Activated CD8-positive, alpha-beta memory T cell treated with anti-CD3 and anti-CD28 coated beads, Interleukin-2, amount 10 ng/mL, durations not matched to agents 7 days and 5 days (primary cell): ENCODE measurements at regions not wholly inside any gene's neighbourhood (a gene's known extent, or its start where the extent isn't known, plus 50 kb on each side); places are given as distances from the start of the nearest gene placed in this dataset. TPM values are rescaled to one million over a fixed set of nuclear protein-coding genes. Genes with fewer than 3 reads are reported as not detected.

Experiments used
- ATAC-seq: fragments of 150-1000 bp; cut with Tn5 transposase; one replicate; pipeline ENCODE4 v1.10.0; 2021; ENCODE audit warnings: moderate library complexity
- CTCF ChIA-PET: fragments of 350-600 bp; sonication (Branson Sonifier 250); formaldehyde crosslinking; loops from one replicate; lab custom pipeline; 2021; ENCODE audit warnings: antibody characterized with exemption; lab: Charles Lee
- DNase-seq: peaks from one replicate; pipeline ENCODE4 v3.0.0-alpha.2; 2020
- H3K27ac Mint-ChIP-seq: one replicate; pipeline ENCODE4 v1.8.0; 2021; ENCODE audit warnings: mild to moderate bottlenecking, mixed read lengths
- H3K27me3 Mint-ChIP-seq: one replicate; pipeline ENCODE4 v1.8.0; 2021; ENCODE audit warnings: mixed read lengths
- H3K36me3 Mint-ChIP-seq: one replicate; pipeline ENCODE4 v1.8.0; 2021; ENCODE audit warnings: mild to moderate bottlenecking, mixed read lengths
- H3K4me1 Mint-ChIP-seq: one replicate; pipeline ENCODE4 v1.8.0; 2021; ENCODE audit warnings: mixed read lengths
- H3K4me3 Mint-ChIP-seq: one replicate; pipeline ENCODE4 v1.8.0; 2021; ENCODE audit warnings: mild to moderate bottlenecking, moderate library complexity, mixed read lengths
- H3K9me3 Mint-ChIP-seq: one replicate; pipeline ENCODE4 v1.8.0; 2022; ENCODE audit warnings: low read depth, mixed read lengths
- microRNA-seq: library from miRNA; unstranded; fragments of <30 nt; microRNA quantifications from one replicate; pipeline ENCODE4 v1.2.0, GENCODE V29; 2022

DNA sequence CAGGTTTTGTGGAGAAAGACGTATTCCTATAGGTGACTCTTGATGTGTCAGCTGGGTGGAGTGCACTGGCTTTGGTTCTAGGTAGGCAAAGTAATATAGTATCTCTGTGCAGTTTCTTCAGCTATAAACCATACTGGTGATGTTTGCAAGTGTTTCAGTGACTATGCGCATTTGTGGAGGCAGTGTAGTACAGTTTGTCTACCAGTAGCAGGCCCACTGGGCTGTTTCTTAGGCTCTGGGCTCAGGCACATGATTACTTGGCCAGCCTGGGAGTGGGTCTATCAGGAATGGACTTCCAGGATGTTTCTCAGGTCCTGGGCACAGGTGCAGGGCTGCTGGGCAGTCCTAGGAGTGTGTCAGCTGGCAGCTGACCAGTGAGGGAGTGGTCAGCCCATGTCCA lies 51.9 kb upstream of the INTU start:
- no peaks in the 10 kb centered on the region for H3K9me3 Mint-ChIP-seq
- no peak overlapping the region for H3K27ac Mint-ChIP-seq
- DNase-seq = no peak
- H3K4me3 Mint-ChIP-seq = no peak overlapping the region
- H3K27me3 Mint-ChIP-seq = no peaks in the 10 kb centered on the region
- ATAC-seq = no peak
- no peaks in the 10 kb centered on the region for H3K4me1 Mint-ChIP-seq
- CTCF ChIA-PET = interaction anchor here (1.0 kb wide), 1 partner anchor 153 kb away, joined by 3 read pairs; no protein-coding TSS in a partner anchor
- no peaks in the 10 kb centered on the region for H3K36me3 Mint-ChIP-seq

Small RNA genes lying in the stretch of these regions (microRNA-seq; reads per million reads assigned to microRNA genes)
- gene MIR2054 = not detected
